ENCODE measurements at regions not wholly inside any gene's neighbourhood (a gene's known extent, or its start where the extent isn't known, plus 50 kb on each side); places are given as distances from the start of the nearest gene placed in this dataset.

DNA sequence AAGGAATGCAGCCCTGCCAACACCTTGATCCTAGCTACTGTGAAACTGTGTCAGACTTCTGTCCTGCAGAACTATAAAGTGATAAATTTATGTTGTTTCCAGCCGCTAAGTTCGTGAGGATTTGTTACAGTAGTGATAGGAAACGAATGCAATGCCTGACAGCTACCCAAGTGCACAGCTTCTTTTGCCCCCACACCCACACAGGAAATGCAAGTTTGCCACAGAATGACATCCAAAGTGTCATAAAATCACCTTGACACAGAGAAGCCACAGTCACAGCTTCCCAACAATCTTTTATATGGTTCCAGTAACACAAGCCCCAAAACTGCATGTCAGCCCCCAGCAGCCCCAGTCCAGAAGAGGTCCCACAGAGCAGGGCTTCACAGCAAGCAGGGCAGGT lies 216.9 kb upstream of the S100G start:
- H3K4me3 ChIP-seq (ENCODE audit: low read depth, low read length): no peak overlapping the region
- no peak for DNase-seq (ENCODE audit: low read depth)
- TF ChIP-seq, protein P1, sequence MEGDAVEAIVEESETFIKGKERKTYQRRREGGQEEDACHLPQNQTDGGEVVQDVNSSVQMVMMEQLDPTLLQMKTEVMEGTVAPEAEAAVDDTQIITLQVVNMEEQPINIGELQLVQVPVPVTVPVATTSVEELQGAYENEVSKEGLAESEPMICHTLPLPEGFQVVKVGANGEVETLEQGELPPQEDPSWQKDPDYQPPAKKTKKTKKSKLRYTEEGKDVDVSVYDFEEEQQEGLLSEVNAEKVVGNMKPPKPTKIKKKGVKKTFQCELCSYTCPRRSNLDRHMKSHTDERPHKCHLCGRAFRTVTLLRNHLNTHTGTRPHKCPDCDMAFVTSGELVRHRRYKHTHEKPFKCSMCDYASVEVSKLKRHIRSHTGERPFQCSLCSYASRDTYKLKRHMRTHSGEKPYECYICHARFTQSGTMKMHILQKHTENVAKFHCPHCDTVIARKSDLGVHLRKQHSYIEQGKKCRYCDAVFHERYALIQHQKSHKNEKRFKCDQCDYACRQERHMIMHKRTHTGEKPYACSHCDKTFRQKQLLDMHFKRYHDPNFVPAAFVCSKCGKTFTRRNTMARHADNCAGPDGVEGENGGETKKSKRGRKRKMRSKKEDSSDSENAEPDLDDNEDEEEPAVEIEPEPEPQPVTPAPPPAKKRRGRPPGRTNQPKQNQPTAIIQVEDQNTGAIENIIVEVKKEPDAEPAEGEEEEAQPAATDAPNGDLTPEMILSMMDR (IDR thresholded peaks at IDR 0.05; ENCODE audit: low read depth, low read length, missing control alignments): no peak

DNA sequence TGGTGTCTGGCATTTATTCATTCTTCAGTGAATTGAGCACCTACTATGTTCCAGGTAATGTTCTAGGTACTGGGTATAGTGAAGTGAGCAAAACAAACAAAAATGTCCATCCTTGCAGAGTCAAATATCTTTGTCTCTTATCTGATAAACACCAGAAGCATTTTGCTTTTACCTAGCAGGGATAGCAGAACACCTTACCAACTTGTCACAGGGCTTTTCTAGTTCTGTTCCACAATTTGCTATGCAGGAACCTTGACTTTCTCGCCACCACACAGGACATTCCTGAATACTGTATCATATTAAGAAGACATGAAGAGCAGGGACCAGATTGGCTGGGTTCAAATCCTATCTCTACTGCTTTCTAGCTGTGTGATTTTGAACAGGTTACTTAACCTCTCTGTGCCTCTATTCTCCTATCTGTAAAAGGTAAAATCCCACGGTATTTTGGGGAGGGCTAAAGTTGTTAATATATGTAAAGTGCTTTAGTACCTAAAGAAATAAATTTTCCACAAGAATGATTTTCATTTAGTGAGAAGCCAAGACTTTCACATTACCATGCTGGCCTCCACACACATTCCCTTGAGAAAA lies 214.5 kb upstream of the S100G start:
- no peak for DNase-seq (ENCODE audit: low read depth)
- H3K4me3 ChIP-seq (ENCODE audit: low read depth, low read length): no peak overlapping the region
- TF ChIP-seq, protein P1 (IDR thresholded peaks at IDR 0.05; ENCODE audit: low read depth, low read length, missing control alignments): no peak

DNA sequence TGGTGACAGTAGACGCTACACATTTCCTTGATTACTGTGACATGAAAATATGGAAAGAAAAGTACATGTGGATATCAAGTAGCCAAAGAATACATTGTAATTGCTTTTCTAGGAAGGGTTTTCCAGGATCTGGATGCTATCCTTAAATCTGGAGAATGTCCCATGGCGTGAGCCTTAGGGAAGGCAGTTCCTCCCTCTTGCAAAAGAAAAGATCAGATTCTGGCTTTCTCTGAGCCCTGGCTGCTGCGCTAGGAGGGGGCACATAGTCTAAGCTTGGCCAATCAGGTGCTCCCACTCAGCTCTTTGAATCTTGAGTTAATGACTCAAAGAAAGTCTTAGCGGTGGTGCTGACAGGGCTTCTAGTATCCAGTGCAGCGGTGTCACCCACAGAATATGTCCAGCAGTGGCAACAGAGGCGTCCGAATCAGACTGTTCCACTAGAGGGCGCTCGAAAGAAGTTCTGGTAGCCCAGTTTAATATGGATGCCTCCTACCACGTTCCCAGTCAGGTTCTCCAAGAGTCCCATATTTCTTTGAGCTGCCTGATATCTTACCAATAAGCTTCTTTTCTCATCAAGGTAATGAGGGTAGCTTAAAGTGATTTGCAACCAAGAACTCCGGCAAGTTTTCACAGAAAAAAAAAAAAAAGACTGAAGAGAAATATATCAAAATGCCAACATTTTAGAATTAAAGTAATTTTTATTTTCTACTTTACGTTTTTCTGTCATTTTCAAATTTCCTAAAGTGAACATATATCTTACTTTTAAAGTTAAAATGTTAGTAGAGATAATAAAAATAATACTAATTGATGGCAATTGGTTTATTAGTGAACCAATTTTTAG lies 213.4 kb upstream of the S100G start:
- TF ChIP-seq, protein P1 (IDR thresholded peaks at IDR 0.05; ENCODE audit: low read depth, low read length, missing control alignments): peak; percentile 64
- no peak overlapping the region for H3K4me3 ChIP-seq (ENCODE audit: low read depth, low read length)
- peak; percentile 2 for DNase-seq (ENCODE audit: low read depth)

DNA sequence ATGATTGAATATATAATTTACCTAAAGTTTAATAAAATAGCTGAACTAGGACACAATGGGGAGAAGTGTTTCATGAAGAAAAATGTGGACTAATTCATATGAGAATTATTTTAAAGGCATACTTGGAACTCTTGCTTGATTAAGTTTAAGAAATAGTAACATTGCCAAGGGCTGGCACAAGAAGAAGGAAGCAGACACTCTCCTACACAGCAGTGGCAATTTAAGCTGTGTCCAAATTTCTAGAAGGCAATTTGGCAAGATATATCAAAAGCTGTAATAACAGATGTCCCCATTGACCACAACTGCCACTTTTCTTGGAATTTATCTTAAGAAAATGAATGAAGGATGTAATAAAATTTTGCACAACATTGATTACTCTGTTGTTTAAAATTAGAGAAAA lies 209.5 kb upstream of the S100G start:
- DNase-seq (ENCODE audit: low read depth): no peak
- H3K4me3 ChIP-seq (ENCODE audit: low read depth, low read length): no peak overlapping the region
- TF ChIP-seq, protein P1 (IDR thresholded peaks at IDR 0.05; ENCODE audit: low read depth, low read length, missing control alignments): no peak

DNA sequence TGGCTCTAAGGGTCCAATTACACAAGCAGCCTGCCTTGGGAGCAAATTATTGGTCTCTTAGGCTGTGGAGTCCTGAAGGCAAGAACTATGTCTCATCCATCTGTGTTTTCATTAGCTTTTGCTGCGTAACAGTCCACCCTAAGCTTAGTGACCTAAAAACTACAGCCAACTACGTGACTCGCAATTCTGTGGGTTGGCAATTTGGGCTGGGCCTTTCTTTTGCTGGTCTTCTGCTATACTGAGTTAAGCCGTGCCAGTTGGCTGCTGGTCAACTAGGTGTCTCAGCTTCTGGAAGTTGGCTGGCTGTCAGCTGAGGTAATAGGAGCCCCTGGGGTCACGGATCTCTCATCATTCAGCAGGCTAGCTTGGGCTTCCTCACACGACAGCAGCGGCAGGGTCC lies 205.6 kb upstream of the S100G start:
- no peak overlapping the region for H3K4me3 ChIP-seq (ENCODE audit: low read depth, low read length)
- TF ChIP-seq, protein P1 (IDR thresholded peaks at IDR 0.05; ENCODE audit: low read depth, low read length, missing control alignments): no peak
- DNase-seq (ENCODE audit: low read depth): no peak

DNA sequence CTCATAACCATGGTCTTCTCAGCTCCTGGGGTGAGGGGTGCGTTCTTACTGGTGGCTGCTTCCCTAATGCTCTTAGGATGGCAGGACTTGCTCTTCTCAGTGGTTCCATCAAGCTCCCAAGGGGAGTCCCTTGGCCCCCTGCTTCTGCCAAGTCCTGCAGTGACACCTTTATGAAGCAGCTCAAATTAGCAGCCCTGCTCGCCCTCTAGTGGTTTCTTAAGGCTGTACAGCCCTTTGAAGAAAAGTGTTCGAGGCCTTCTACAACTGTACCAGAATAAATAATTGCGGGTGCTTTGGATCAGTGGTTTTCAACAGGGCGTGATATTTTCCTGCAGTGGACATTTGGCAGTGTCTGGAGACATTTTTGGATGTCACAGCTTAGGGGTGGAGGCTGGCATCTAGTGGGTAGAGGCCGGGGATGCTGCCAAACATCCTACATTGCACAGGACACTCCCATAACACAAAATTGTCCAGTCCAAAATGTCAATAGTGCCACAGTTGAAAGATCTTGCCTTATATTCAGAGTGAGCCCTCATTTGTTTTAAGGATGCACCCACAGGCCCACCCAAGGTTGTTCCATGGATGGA lies 204.7 kb upstream of the S100G start:
- H3K4me3 ChIP-seq (ENCODE audit: low read depth, low read length): no peak overlapping the region
- TF ChIP-seq, protein P1 (IDR thresholded peaks at IDR 0.05; ENCODE audit: low read depth, low read length, missing control alignments): peak; percentile 67
- peak; percentile 3 for DNase-seq (ENCODE audit: low read depth)
